ENCODE measurements at regions not wholly inside any gene's neighbourhood (a gene's known extent, or its start where the extent isn't known, plus 50 kb on each side); places are given as distances from the start of the nearest gene placed in this dataset.
"Not testable (repeated sequence)": the region's sequence is repeated elsewhere in the genome, so short reads cannot be mapped to it uniquely, and the experiment has no call there.

GRCh38 chr3:84299329-84299728 lies 659.5 kb upstream of the CADM2 start:
- Mint-ChIP-seq H3K4me3 (ENCODE audit: low read depth) (no peak overlapping the region), H3K9me3 (peaks cover 16% of the 10 kb centered on the region), H3K27me3 (ENCODE audit: low read depth) (no peaks in the 10 kb centered on the region), H3K27ac (no peak overlapping the region), H3K36me3 (ENCODE audit: low read depth) (no peaks in the 10 kb centered on the region), H3K4me1 (ENCODE audit: low read depth) (no peaks in the 10 kb centered on the region)
- DNase-seq (ENCODE audit: low spot score), result no peak
- intact Hi-C loops (cut with micrococcal nuclease), result no loop called here

DNA sequence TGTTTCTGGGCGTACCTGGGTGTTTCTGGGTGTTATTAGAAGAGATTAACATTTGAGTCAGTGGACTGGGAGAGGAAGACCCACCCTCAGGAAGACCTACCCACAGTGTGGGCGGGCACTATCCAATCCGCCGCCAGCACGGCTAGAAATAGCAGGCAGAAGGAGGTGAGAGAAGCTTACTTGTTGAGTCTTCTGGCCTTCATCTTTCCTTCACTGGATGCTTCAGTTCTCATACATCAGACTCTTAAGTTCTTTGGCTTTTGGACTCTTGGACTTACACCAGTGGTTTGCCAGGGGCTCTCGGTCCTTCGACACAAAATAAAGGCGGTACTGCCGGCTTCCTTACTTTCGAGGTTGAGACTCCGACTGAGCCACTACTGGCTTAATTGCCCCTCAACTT lies 654.6 kb upstream of the CADM2 start:
- intact Hi-C loops (cut with micrococcal nuclease), result no loop called here

DNA sequence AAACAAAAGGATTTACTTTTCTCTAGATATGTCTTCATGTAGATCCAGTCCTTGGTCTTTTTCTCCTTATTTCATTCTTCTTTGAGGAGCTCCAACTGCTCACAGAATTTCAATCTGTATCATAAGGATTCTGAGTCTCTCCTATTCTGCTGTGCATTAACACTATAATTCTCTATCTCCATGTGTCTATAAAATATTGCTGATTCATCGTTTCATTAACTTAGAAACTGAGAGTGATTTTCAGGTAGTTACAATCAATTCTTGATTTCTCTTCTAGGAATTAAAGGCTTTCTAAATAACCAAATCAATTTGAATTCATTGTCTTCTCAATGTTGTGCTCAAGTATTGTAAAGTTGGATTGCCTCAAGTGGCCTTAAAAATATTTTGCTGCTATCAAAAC lies 651.5 kb upstream of the CADM2 start:
- intact Hi-C loops (cut with micrococcal nuclease), result no loop called here
- Mint-ChIP-seq H3K36me3 (ENCODE audit: low read depth) (no peaks in the 10 kb centered on the region), H3K4me1 (ENCODE audit: low read depth) (no peaks in the 10 kb centered on the region), H3K27me3 (ENCODE audit: low read depth) (no peaks in the 10 kb centered on the region), H3K27ac (no peak overlapping the region), H3K4me3 (ENCODE audit: low read depth) (no peak overlapping the region), H3K9me3 (peaks cover 9% of the 10 kb centered on the region)
- no peak for DNase-seq (ENCODE audit: low spot score)

More for the DNA sequence above, 654.6 kb upstream of the CADM2 start:
- Mint-ChIP-seq H3K27ac (no peak overlapping the region), H3K4me1 (ENCODE audit: low read depth) (no peaks in the 10 kb centered on the region), H3K27me3 (ENCODE audit: low read depth) (no peaks in the 10 kb centered on the region), H3K36me3 (ENCODE audit: low read depth) (no peaks in the 10 kb centered on the region), H3K4me3 (ENCODE audit: low read depth) (no peak overlapping the region), H3K9me3 (peaks cover 11% of the 10 kb centered on the region)
- DNase-seq (ENCODE audit: low spot score), result no peak

DNA sequence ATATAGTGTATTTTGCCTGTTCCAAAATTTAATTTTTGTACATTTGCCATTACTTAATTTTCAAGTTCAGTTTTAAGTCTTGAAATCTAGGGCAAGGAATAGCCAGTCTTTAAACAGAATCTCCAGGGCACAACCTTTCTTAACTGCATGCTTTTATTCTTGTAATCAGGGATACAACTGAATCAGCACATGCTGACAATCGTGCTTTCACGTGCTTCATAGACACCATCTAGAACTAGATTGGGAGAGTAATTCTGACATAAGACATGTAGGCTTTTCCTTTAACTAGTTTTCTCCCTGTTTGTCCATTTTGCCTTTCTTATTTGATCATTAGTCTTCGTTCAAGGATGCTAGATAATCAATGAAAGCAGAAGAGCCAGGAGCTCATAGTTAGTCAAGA lies 650.4 kb upstream of the CADM2 start:
- intact Hi-C loops (cut with micrococcal nuclease), result no loop called here
- Mint-ChIP-seq H3K36me3 (ENCODE audit: low read depth) (no peaks in the 10 kb centered on the region), H3K9me3 (peaks cover 5% of the 10 kb centered on the region), H3K4me1 (ENCODE audit: low read depth) (no peaks in the 10 kb centered on the region), H3K27me3 (ENCODE audit: low read depth) (no peaks in the 10 kb centered on the region), H3K27ac (no peak overlapping the region), H3K4me3 (ENCODE audit: low read depth) (no peak overlapping the region)
- no peak for DNase-seq (ENCODE audit: low spot score)

DNA sequence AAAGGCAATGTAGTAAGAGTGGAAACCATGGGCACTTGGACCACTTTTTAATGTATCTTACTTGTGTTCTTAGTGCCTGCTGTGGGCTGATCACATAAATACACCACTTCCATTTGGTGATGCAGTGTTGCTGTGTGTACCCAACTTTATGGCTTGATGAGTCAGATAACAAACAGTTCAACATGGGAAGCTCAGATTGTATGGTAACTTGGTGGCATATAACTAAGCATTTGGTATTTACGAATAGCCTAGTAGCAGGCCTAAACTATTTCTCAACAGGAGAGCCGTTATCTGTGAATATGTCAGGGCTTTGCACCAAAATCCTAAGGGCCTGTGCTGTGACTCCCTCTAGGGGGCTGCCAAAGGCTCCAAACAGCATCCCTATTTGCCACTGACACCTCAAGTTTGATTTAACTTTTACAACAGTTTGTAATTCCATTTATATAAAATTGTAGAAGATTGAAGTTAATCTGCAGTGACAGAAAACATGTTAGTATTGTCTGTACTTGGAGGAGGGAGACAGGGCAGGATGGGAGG lies 640.4 kb upstream of the CADM2 start:
- Mint-ChIP-seq H3K9me3 (peaks cover 42% of the 10 kb centered on the region), H3K27me3 (ENCODE audit: low read depth) (no peaks in the 10 kb centered on the region), H3K27ac (no peak overlapping the region), H3K4me1 (ENCODE audit: low read depth) (no peaks in the 10 kb centered on the region), H3K36me3 (ENCODE audit: low read depth) (no peaks in the 10 kb centered on the region), H3K4me3 (ENCODE audit: low read depth) (no peak overlapping the region)
- intact Hi-C loops (cut with micrococcal nuclease), result no loop called here
- no peak for DNase-seq (ENCODE audit: low spot score)

DNA sequence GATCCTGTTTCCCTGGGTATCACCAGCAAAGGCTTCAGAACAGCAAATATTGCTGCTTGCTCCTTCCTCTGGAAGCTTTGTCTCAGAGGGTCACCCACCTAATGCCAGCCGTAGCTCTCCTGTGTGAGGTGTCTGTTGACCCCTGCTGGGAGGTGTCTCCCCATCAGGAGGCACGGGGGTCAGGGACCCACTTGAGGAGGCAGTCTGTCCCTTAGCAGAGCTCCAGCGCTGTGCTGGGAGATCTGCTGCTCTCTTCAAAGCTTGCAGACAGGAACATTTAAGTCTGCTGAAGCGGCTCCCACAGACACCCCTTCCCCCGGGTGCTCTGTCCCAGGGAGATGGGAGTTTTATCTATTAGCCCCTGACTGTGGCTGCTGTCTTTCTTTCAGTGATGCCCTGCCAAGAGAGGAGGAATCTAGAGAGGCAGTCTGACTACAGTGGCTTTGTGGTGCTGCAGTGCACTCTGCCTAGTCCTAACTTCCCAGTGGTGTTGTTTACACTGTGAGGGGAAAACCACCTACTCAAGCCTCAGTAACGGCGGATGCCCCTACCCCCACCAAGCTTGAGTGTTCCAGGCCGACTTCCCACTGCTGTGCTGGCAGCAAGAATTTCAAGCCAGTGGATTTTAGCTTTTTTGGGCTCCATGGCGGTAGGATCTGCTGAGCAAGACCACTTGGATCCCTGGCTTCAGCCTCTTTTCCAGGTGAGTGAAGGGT lies 593.1 kb upstream of the CADM2 start:
- H3K27ac Mint-ChIP-seq; H3K4me1 Mint-ChIP-seq (ENCODE audit: low read depth); intact Hi-C loops (cut with micrococcal nuclease); H3K36me3 Mint-ChIP-seq (ENCODE audit: low read depth); H3K27me3 Mint-ChIP-seq (ENCODE audit: low read depth); DNase-seq (ENCODE audit: low spot score); H3K4me3 Mint-ChIP-seq (ENCODE audit: low read depth): not testable (repeated sequence)
- peaks cover 71% of the 10 kb centered on the region for H3K9me3 Mint-ChIP-seq
